WERI-Rb-1 (cell line): ENCODE measurements at regions not wholly inside any gene's neighbourhood (a gene's known extent, or its start where the extent isn't known, plus 50 kb on each side); places are given as distances from the start of the nearest gene placed in this dataset.
"Not testable (repeated sequence)": the region's sequence is repeated elsewhere in the genome, so short reads cannot be mapped to it uniquely, and the experiment has no call there.

ENCODE experiments used
- DNase-seq: peaks from one replicate; pipeline ENCODE4 v3.0.0-alpha.2; 2020
- H3K27ac ChIP-seq: fragments of 250-450 bp; sonication (Bioruptor Pico); 2 replicates; pipeline ENCODE4 v1.5.1; 2020; ENCODE audit warnings: mild to moderate bottlenecking, moderate library complexity
- H3K27me3 ChIP-seq: fragments of 250-450 bp; sonication (Bioruptor Pico); 2 replicates; pipeline ENCODE4 v1.5.1; 2021; ENCODE audit warnings: mild to moderate bottlenecking, low read depth, moderate library complexity; ENCODE audit not compliant: insufficient read depth, severe bottlenecking
- H3K36me3 ChIP-seq: fragments of 250-450 bp; sonication (Bioruptor Pico); 2 replicates; pipeline ENCODE4 v1.5.1; 2020; ENCODE audit warnings: mild to moderate bottlenecking, moderate library complexity
- H3K4me3 ChIP-seq: 2 replicates; pipeline ENCODE4 v1.5.1; 2011; ENCODE audit warnings: low read depth, mild to moderate bottlenecking, control low read depth, low read length
- H3K9me3 ChIP-seq: fragments of 250-450 bp; sonication (Bioruptor Pico); 2 replicates; pipeline ENCODE4 v1.5.1; 2021; ENCODE audit warnings: mild to moderate bottlenecking, moderate library complexity; ENCODE audit not compliant: severe bottlenecking
- CTCF ChIP-seq: IDR thresholded peaks from 2 replicates; pipeline ENCODE4 v1.5.1; 2011; ENCODE audit warnings: low read depth, mild to moderate bottlenecking, control low read depth, inconsistent platforms, low read length

DNA sequence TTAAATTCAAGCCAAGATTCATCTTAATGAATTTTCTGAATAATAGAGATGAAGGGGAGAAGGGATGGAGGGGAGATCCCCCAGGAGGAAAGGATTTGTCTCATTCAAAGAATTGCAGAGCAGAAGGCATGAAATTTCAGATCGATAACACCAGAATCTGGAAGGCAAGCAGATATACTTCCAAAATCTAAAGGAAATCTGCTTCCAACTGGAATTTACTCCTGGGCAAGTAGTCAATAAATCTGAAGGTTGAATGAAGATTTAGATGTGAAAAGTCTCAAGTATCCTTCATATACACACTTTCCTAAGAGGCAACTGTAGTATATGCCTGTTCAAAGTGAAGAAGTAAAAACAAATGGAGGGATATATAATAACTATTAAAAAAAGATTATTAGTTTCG, 1190.8 kb upstream of the CELF4 start:
- Histone ChIP-seq H3K4me3 (no peak overlapping the region), H3K36me3 (no peaks in the 10 kb centered on the region), H3K9me3 (no peaks in the 10 kb centered on the region), H3K27me3 (no peaks in the 10 kb centered on the region), H3K27ac (no peak overlapping the region)
- no peak for TF ChIP-seq CTCF
- no peak for DNase-seq

- Histone ChIP-seq H3K27ac (no peak overlapping the region), H3K36me3 (no peaks in the 10 kb centered on the region), H3K9me3 (no peaks in the 10 kb centered on the region), H3K4me3 (no peak overlapping the region), H3K27me3 (no peaks in the 10 kb centered on the region)
- no peak for DNase-seq
- no peak for TF ChIP-seq CTCF
Measured at GRCh38 chr18:38752430-38752829, 1186.8 kb upstream of the CELF4 start.

GRCh38 chr18:38751898-38752297, 1186.3 kb upstream of the CELF4 start:
- H3K4me3 ChIP-seq, result no peak overlapping the region
- DNase-seq, result no peak
- no peaks in the 10 kb centered on the region for H3K36me3 ChIP-seq
- no peak overlapping the region for H3K27ac ChIP-seq
- H3K27me3 ChIP-seq, result no peaks in the 10 kb centered on the region
- H3K9me3 ChIP-seq, result no peaks in the 10 kb centered on the region
- TF ChIP-seq CTCF, result no peak

DNA sequence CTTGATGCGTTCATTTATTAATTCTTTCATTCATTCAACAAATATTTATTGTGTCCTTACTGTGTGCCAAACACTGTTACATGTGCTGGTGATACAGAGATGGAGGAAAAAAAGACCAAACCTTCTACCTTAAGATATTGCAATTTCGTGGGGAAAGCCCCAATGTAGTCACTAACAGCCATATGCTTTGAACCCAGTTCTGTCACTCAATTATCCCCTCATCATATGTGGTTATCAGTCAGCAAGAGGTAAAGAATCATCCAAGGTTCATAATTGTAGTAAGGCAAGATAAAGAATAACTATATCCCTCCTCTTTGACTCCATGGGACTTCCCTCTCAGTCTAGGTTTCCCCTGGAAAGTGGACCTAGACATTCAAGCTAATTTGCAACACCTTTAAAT, 1185.6 kb upstream of the CELF4 start:
- TF ChIP-seq CTCF, result no peak
- no peak for DNase-seq
- no peak overlapping the region for H3K27ac ChIP-seq
- H3K27me3 ChIP-seq, result no peaks in the 10 kb centered on the region
- H3K4me3 ChIP-seq, result no peak overlapping the region
- H3K36me3 ChIP-seq, result no peaks in the 10 kb centered on the region
- no peaks in the 10 kb centered on the region for H3K9me3 ChIP-seq

DNA sequence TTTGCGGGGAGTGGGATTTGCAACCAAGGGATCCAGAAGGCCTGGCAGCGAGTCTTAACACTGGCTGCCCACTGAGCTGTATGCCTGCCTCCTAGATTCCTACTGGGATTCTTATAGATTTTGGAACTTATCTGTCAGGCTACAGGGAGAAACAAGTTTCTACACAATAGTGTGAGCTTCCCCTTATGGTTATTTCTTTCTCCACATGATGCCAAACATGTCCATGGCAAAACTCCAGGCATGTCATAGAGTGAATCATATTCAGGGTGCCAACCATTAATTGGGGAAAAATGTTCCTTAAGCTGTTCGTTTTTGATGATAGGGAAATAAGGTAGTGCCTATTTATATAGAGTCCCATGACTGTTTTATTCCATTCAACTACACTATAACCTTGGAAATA, 1185.2 kb upstream of the CELF4 start:
- Histone ChIP-seq H3K36me3 (no peaks in the 10 kb centered on the region), H3K4me3 (no peak overlapping the region), H3K27me3 (no peaks in the 10 kb centered on the region), H3K9me3 (no peaks in the 10 kb centered on the region), H3K27ac (no peak overlapping the region)
- no peak for DNase-seq
- TF ChIP-seq CTCF, result no peak

- DNase-seq, result no peak
- TF ChIP-seq CTCF, result no peak
Measured at GRCh38 chr18:38747153-38747552, 1181.6 kb upstream of the CELF4 start.

DNA sequence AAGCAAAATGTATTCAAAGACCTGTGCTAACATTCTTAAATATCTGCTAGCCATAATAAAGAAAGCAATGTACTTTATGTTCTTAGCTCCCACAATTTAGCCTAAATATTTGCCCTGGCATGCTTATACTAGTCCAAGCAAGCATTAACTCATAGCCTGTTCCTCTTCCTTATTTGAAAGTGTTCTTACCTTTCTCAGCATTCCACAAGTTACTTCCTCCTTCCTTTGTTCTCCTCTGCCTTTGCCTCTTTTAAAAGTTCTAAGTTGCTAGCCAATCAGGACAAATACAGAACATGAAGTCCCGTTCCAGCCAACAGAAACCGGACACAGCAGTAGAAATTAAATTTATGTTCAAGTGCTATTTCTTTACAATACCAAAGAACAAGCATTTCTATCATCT, 1154.6 kb upstream of the CELF4 start:
- not testable (repeated sequence) for H3K4me3 ChIP-seq, DNase-seq, H3K9me3 ChIP-seq, H3K27ac ChIP-seq, H3K27me3 ChIP-seq, H3K36me3 ChIP-seq

More at GRCh38 chr18:38747153-38747552, 1181.6 kb upstream of the CELF4 start:
- Histone ChIP-seq H3K27ac (no peak overlapping the region), H3K36me3 (no peaks in the 10 kb centered on the region), H3K9me3 (no peaks in the 10 kb centered on the region), H3K4me3 (no peak overlapping the region), H3K27me3 (no peaks in the 10 kb centered on the region)
